ENCODE measurements at regions not wholly inside any gene's neighbourhood (a gene's known extent, or its start where the extent isn't known, plus 50 kb on each side); places are given as distances from the start of the nearest gene placed in this dataset.

DNA sequence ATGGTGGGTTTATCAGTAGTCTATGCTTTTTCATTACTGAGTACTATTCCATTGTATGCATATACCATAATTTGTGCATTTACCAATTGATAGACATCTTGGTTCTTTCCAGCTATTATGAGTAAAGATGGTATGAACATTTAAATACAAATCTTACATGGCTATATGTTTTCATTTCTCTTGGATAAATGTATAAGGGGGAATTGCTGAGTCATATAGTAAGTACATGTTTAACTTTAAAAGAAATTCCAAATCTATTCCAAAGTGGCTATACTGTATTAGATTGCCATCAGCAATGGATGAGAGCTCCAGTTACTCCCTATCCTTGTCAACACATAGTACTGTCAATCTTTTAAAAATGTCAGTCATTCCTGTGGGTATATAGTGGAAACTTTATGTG is 243.9 kb downstream of the CDCA7 start:
- Histone ChIP-seq H3K36me3 (ENCODE audit: control insufficient read depth in 1 of 2, insufficient read depth in 2 of 2, low read length in 2 of 2) (no peaks in the 10 kb centered on the region), H3K27ac (ENCODE audit: low read length) (no peak overlapping the region), H3K9me3 (ENCODE audit: control insufficient read depth in 1 of 2, low read length in 2 of 2) (peaks cover 0 to 3% of the 10 kb centered on the region in 2 donors)

DNA sequence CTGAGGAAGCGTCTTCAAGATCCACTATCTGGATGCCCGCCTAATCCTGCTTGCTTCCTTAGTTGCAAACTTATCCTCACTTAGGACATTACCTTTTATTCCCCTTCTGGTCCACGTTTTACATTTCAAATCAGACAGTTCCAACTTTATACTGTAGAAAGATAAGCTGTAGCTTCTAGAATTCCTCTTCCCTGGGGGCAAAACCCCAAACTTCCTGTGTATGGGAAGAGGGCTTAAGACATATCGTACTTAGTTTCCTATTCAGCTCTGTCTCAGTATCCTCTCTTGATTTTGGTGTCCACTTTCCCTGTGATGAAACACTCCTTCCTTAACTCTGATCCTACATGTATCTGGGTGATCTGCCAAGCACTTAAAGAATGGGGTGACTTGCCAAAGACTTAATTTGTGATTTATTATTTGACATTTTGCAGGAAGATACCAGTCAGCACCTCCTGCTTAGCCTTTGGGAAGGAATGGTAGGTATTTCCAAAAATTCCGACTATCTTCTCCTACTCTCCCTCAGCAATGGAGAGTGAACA is 245.2 kb downstream of the CDCA7 start:
- H3K9me3 ChIP-seq (ENCODE audit: control insufficient read depth in 1 of 2, low read length in 2 of 2), result peaks cover 0 to 3% of the 10 kb centered on the region in 2 donors
- H3K27me3 ChIP-seq (ENCODE audit: low read depth, low read length), result no peaks in the 10 kb centered on the region
- H3K4me1 ChIP-seq (ENCODE audit: control insufficient read depth in 1 of 2, insufficient read depth in 2 of 2, low read length in 2 of 2), result no peaks in the 10 kb centered on the region
- H3K36me3 ChIP-seq (ENCODE audit: control insufficient read depth in 1 of 2, insufficient read depth in 2 of 2, low read length in 2 of 2), result no peaks in the 10 kb centered on the region
- no peak overlapping the region for H3K4me3 ChIP-seq (ENCODE audit: low read depth in 1 of 2, low read length in 2 of 2)
- no peak overlapping the region for H3K27ac ChIP-seq (ENCODE audit: low read length)

More for the DNA sequence above, 243.9 kb downstream of the CDCA7 start:
- H3K4me1 ChIP-seq (ENCODE audit: control insufficient read depth in 1 of 2, insufficient read depth in 2 of 2, low read length in 2 of 2), result no peaks in the 10 kb centered on the region
- no peak overlapping the region for H3K4me3 ChIP-seq (ENCODE audit: low read depth in 1 of 2, low read length in 2 of 2)
- no peaks in the 10 kb centered on the region for H3K27me3 ChIP-seq (ENCODE audit: low read depth, low read length)

DNA sequence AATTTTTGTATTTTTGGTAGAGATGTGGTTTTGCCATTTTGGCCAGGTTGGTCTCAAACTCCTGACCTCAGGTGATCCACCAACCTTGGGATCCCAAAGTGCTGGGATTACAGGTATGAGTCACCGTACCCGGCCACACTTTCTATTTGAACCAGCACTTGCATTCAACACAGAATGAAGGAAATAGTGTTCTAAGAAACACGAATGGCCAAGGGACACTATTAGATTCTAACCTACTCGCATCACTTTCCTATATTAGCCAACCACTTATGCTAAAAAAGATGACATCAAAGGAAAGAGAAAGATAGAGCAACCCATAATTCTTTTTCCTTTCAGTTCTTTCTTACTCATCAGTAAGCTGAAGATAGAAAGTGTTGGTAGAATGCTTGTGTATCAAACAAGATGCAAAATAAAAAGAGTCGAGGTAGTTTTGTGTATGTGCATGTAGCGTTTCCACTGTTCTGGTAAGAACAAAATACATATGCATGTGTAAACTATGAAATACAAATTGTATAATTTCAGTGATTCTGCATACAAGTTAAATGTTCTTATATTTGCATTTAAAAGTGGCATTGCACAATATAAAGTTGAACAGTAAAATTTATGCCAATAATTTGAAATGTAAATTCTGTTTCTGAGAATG is 247.6 kb downstream of the CDCA7 start:
- H3K36me3 ChIP-seq (ENCODE audit: control insufficient read depth in 1 of 2, insufficient read depth in 2 of 2, low read length in 2 of 2), result no peaks in the 10 kb centered on the region
- no peak overlapping the region for H3K27ac ChIP-seq (ENCODE audit: low read length)
- H3K27me3 ChIP-seq (ENCODE audit: low read depth, low read length), result no peaks in the 10 kb centered on the region
- H3K9me3 ChIP-seq (ENCODE audit: control insufficient read depth in 1 of 2, low read length in 2 of 2), result peaks cover 0 to 3% of the 10 kb centered on the region in 2 donors
- no peaks in the 10 kb centered on the region for H3K4me1 ChIP-seq (ENCODE audit: control insufficient read depth in 1 of 2, insufficient read depth in 2 of 2, low read length in 2 of 2)
- H3K4me3 ChIP-seq (ENCODE audit: low read depth in 1 of 2, low read length in 2 of 2), result no peak overlapping the region

DNA sequence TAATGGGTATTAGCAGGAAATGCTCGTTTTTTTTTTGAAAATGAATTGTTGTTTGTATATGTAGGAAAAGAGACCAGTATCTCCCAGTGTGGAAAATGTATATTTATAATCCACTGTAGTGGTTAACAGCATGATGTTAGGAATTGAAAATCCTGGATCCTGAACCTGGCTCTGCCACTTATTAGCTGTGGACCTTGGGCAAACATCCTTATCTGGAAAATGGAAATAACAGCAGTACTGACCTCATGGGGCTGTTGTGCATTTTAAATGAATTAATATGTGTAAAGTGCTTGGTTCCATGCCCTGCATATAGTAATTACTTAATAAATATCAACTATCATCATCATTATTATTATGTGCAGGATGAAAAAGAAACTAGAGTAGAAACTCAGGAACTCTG is 251.3 kb downstream of the CDCA7 start:
- Histone ChIP-seq H3K27me3 (ENCODE audit: low read depth, low read length) (no peaks in the 10 kb centered on the region), H3K4me1 (ENCODE audit: control insufficient read depth in 1 of 2, insufficient read depth in 2 of 2, low read length in 2 of 2) (no peaks in the 10 kb centered on the region), H3K36me3 (ENCODE audit: control insufficient read depth in 1 of 2, insufficient read depth in 2 of 2, low read length in 2 of 2) (no peaks in the 10 kb centered on the region), H3K27ac (ENCODE audit: low read length) (no peak overlapping the region), H3K4me3 (ENCODE audit: low read depth in 1 of 2, low read length in 2 of 2) (no peak overlapping the region), H3K9me3 (ENCODE audit: control insufficient read depth in 1 of 2, low read length in 2 of 2) (peaks cover 0 to 3% of the 10 kb centered on the region in 2 donors)

DNA sequence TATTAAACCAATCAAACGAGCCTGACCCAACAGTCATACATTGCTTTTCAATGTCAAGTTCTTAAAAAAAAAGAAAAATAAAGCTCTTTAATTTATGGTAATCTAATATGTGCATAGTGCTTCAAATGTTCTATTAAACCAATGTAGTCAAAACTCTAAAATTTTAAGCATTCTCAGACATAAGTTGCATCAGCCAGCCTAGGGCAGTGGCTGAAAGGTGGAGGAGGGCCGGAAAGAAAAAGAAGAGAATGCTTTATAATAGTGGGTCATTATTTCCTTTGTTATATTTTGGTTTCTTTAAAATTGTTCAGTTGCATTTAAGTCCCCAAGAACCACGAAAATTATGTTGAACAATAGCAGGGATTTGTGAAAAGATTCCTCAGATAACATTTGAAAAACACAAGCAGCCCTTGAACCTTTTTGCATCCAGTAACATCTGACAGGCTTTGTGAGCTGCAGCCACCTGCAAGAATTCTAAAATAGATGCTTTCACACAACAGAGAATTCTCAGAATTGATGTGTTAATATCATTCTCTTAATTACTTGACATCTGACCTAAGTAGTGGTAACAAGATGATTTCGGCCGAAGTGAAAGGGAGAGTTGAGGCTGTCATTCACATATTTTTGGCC is 252.1 kb downstream of the CDCA7 start:
- Histone ChIP-seq H3K36me3 (ENCODE audit: control insufficient read depth in 1 of 2, insufficient read depth in 2 of 2, low read length in 2 of 2) (no peaks in the 10 kb centered on the region), H3K27me3 (ENCODE audit: low read depth, low read length) (no peaks in the 10 kb centered on the region), H3K9me3 (ENCODE audit: control insufficient read depth in 1 of 2, low read length in 2 of 2) (no peaks in the 10 kb centered on the region), H3K27ac (ENCODE audit: low read length) (no peak overlapping the region), H3K4me1 (ENCODE audit: control insufficient read depth in 1 of 2, insufficient read depth in 2 of 2, low read length in 2 of 2) (no peaks in the 10 kb centered on the region), H3K4me3 (ENCODE audit: low read depth in 1 of 2, low read length in 2 of 2) (no peak overlapping the region)

DNA sequence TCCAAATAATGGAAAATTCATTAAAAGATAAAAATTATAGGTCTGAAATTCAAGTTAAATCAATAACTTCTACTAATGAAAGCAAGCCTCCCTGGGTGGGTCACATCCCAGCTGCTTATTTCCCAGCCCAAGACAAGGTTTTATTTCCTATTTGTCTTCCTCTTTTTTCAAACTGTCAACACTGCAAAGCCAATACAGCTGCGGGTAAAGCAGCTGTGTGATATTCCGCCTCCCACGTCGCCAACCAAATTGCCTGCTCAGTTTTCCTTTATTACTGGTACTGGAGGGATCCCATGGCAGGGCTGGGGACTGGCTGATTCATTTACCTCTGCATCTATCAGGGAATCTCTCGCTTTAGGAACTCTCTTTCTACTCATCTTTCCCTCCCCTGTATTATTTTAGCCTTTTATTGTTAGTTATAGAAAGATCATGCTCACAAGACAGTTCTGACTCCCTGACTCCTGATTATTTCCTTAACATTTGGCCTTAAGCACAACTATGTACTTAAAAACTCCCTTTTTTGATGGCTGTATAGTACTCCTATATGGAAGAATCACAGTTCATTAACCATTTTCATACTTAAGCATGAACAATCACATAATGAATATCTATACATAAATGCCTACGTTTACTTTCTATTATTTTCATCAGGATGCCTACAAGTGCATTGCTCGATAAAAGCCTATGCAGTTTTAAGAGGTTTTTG is 253.1 kb downstream of the CDCA7 start:
- Histone ChIP-seq H3K9me3 (ENCODE audit: control insufficient read depth in 1 of 2, low read length in 2 of 2) (no peaks in the 10 kb centered on the region), H3K27me3 (ENCODE audit: low read depth, low read length) (no peaks in the 10 kb centered on the region), H3K36me3 (ENCODE audit: control insufficient read depth in 1 of 2, insufficient read depth in 2 of 2, low read length in 2 of 2) (no peaks in the 10 kb centered on the region), H3K27ac (ENCODE audit: low read length) (no peak overlapping the region), H3K4me3 (ENCODE audit: low read depth in 1 of 2, low read length in 2 of 2) (no peak overlapping the region), H3K4me1 (ENCODE audit: control insufficient read depth in 1 of 2, insufficient read depth in 2 of 2, low read length in 2 of 2) (no peaks in the 10 kb centered on the region)

DNA sequence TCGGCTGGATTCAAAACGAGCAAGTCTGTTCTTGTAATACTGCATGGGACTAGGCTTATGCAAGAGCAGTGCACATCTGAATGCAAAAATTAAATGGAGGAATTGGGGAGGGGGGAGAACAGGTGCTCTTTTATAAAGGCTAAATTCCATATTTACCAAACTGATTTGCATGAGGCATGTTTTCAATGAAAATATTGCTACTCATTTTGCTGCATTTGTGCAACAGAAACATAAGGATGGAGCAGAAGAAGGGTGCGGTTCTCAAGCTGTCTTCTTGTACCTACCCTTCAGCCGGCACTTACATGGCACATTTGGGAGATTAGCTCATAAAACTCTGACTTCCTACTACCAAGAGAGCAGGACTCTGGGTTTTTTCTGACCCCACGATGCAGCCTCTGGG is 256.4 kb downstream of the CDCA7 start:
- Histone ChIP-seq H3K36me3 (ENCODE audit: control insufficient read depth in 1 of 2, insufficient read depth in 2 of 2, low read length in 2 of 2) (no peaks in the 10 kb centered on the region), H3K27me3 (ENCODE audit: low read depth, low read length) (no peaks in the 10 kb centered on the region), H3K9me3 (ENCODE audit: control insufficient read depth in 1 of 2, low read length in 2 of 2) (no peaks in the 10 kb centered on the region), H3K27ac (ENCODE audit: low read length) (no peak overlapping the region), H3K4me3 (ENCODE audit: low read depth in 1 of 2, low read length in 2 of 2) (no peak overlapping the region), H3K4me1 (ENCODE audit: control insufficient read depth in 1 of 2, insufficient read depth in 2 of 2, low read length in 2 of 2) (no peaks in the 10 kb centered on the region)

DNA sequence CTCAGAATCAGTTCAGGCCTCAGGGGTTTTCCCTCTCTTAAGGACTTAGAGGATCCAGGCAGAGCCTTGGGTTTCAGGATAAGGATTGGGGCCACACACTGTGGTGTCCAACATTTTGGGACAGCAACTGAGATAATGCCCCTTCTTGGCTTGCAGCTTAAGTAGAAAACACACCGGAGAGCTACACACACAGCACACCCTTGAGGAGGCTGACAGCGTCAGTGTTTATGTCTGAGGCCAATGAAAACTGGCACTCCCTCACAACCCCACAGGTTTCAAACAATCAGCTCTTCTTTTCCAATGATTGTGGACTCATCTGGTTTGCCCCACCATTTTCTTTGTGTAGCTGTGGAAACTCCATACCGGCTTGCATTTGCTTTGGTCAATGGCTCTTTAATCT is 257.7 kb downstream of the CDCA7 start:
- Histone ChIP-seq H3K27me3 (ENCODE audit: low read depth, low read length) (no peaks in the 10 kb centered on the region), H3K36me3 (ENCODE audit: control insufficient read depth in 1 of 2, insufficient read depth in 2 of 2, low read length in 2 of 2) (no peaks in the 10 kb centered on the region), H3K9me3 (ENCODE audit: control insufficient read depth in 1 of 2, low read length in 2 of 2) (peaks cover 0 to 5% of the 10 kb centered on the region in 2 donors), H3K27ac (ENCODE audit: low read length) (no peak overlapping the region), H3K4me3 (ENCODE audit: low read depth in 1 of 2, low read length in 2 of 2) (no peak overlapping the region), H3K4me1 (ENCODE audit: control insufficient read depth in 1 of 2, insufficient read depth in 2 of 2, low read length in 2 of 2) (no peaks in the 10 kb centered on the region)

DNA sequence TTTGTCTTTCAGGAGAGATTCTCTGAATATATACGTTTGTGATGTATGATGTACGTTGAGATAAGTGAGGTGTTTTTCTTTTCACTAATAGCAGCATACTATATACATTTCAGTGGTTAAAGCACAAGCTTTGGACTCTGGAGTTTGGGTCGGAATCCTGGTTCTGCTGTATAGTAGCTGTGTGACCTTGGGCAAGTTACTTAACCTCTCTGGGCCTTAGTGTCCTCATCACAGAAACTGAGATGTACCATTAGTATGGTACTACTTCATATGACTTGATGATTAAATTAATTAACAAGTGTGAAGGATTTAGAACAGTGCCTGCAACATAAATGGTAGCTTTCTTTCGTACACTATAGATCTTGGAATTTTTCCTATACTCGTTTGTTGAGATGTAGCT is 258.7 kb downstream of the CDCA7 start:
- Histone ChIP-seq H3K4me1 (ENCODE audit: control insufficient read depth in 1 of 2, insufficient read depth in 2 of 2, low read length in 2 of 2) (no peaks in the 10 kb centered on the region), H3K27me3 (ENCODE audit: low read depth, low read length) (no peaks in the 10 kb centered on the region), H3K4me3 (ENCODE audit: low read depth in 1 of 2, low read length in 2 of 2) (no peak overlapping the region), H3K9me3 (ENCODE audit: control insufficient read depth in 1 of 2, low read length in 2 of 2) (peaks cover 0 to 5% of the 10 kb centered on the region in 2 donors), H3K27ac (ENCODE audit: low read length) (no peak overlapping the region), H3K36me3 (ENCODE audit: control insufficient read depth in 1 of 2, insufficient read depth in 2 of 2, low read length in 2 of 2) (no peaks in the 10 kb centered on the region)

DNA sequence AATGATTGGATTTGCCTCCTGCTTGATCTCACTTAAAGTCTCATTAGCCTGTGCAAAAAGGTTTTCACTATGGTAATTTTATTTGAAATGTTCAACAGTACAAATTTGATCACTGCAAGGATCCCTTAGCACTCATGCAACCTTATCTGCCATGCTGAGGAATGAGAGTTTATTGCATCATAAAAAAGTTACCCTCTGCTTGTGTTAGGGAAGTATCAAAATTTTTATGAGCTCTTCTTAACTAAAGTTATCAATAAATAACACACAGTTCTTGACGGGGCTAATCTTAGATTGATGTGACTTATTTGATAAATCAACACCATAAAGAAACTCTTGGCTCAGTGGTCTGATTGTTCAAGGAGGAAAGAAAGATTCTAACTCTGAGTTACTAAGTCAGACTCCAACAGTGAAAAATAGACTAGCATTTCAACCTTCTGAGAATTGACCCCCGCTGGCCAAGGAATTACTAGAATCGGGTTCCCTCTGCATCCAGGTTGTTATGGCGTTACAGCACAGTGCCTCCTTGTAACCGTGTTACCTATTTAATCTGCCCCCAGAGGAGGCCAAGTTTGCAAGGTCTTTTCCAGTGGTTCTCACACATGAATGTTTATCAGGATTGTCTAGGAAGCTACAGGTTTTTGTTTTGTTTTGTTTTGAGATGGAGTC is 259.7 kb downstream of the CDCA7 start:
- H3K4me1 ChIP-seq (ENCODE audit: control insufficient read depth in 1 of 2, insufficient read depth in 2 of 2, low read length in 2 of 2), result no peaks in the 10 kb centered on the region
- no peaks in the 10 kb centered on the region for H3K27me3 ChIP-seq (ENCODE audit: low read depth, low read length)
- H3K27ac ChIP-seq (ENCODE audit: low read length), result no peak overlapping the region
- H3K36me3 ChIP-seq (ENCODE audit: control insufficient read depth in 1 of 2, insufficient read depth in 2 of 2, low read length in 2 of 2), result no peaks in the 10 kb centered on the region
- H3K9me3 ChIP-seq (ENCODE audit: control insufficient read depth in 1 of 2, low read length in 2 of 2), result peaks cover 0 to 5% of the 10 kb centered on the region in 2 donors
- no peak overlapping the region for H3K4me3 ChIP-seq (ENCODE audit: low read depth in 1 of 2, low read length in 2 of 2)

All from muscle layer of duodenum (tissue), 2 donors.